B cell (primary cell): ENCODE measurements at regions not wholly inside any gene's neighbourhood (a gene's known extent, or its start where the extent isn't known, plus 50 kb on each side); places are given as distances from the start of the nearest gene placed in this dataset.
A peak's percentile ranks its signal among the peaks of the same experiment; 100 is the strongest.

Experiments
- EZH2 ChIP-seq: IDR thresholded peaks from 2 replicates; pipeline ENCODE4 v1.6.1; 2012; ENCODE audit warnings: borderline replicate concordance, low read depth, mild to moderate bottlenecking, moderate library complexity, low read length; ENCODE audit not compliant: insufficient read depth, poor library complexity, severe bottlenecking
- TF ChIP-seq, protein P1 (sequence below): fragments of 200-600 bp; IDR thresholded peaks from one replicate; pipeline ENCODE4 v1.8.0; 2022; ENCODE audit warnings: antibody characterized with exemption, mild to moderate bottlenecking

- TF ChIP-seq, protein P1, sequence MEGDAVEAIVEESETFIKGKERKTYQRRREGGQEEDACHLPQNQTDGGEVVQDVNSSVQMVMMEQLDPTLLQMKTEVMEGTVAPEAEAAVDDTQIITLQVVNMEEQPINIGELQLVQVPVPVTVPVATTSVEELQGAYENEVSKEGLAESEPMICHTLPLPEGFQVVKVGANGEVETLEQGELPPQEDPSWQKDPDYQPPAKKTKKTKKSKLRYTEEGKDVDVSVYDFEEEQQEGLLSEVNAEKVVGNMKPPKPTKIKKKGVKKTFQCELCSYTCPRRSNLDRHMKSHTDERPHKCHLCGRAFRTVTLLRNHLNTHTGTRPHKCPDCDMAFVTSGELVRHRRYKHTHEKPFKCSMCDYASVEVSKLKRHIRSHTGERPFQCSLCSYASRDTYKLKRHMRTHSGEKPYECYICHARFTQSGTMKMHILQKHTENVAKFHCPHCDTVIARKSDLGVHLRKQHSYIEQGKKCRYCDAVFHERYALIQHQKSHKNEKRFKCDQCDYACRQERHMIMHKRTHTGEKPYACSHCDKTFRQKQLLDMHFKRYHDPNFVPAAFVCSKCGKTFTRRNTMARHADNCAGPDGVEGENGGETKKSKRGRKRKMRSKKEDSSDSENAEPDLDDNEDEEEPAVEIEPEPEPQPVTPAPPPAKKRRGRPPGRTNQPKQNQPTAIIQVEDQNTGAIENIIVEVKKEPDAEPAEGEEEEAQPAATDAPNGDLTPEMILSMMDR, result peak; percentile 95
- TF ChIP-seq EZH2, result no peak
These were observed 154.2 kb upstream of the DAB2 start for GRCh38 chr5:39578887-39579497.
